Lower leg skin (tissue), 3 donors: ENCODE measurements at regions not wholly inside any gene's neighbourhood (a gene's known extent, or its start where the extent isn't known, plus 50 kb on each side); places are given as distances from the start of the nearest gene placed in this dataset.

Experiments
- CTCF ChIP-seq, 3 donors: fragments of 450-650 bp; IDR thresholded peaks; one replicate each; pipeline ENCODE4 v1.5.1; 2016; ENCODE audit warnings: antibody characterized with exemption in 3 of 3, mild to moderate bottlenecking in 3 of 3, moderate library complexity in 2 of 3
- POLR2A ChIP-seq, 2 donors: fragments of 450-650 bp; IDR thresholded peaks; one replicate each; pipeline ENCODE4 v1.6.1; 2016 to 2017; ENCODE audit warnings: antibody characterized with exemption in 2 of 2, mild to moderate bottlenecking in 1 of 2, moderate library complexity in 1 of 2

DNA sequence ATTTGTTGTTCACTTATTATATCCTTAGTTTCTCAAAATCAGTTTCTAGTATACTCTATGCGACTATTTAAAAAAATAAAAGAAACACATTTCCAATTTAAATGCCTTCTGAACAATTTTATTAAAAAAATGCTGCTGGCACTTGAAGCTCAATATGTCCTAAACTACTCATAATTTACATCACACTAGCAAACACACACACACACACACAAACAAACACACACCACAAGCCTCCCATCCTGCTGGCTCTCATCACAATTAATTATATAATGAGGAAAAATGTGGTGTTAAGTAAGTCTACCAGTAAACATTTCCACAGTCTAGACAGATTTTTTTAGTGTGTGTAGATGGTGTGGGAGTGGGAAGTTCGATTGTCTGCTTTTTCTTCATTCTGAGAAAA, 350.3 kb downstream of the AASDHPPT start:
- TF ChIP-seq CTCF (IDR thresholded peaks at IDR 0.05) (no peak), POLR2A (IDR thresholded peaks at IDR 0.05) (no peak)
